WTC11 (cell line): ENCODE measurements at regions not wholly inside any gene's neighbourhood (a gene's known extent, or its start where the extent isn't known, plus 50 kb on each side); places are given as distances from the start of the nearest gene placed in this dataset.

Experiments
- CTCF ChIP-seq: fragments of 200-600 bp; IDR thresholded peaks from 2 replicates; pipeline ENCODE4 v1.8.0; 2022; ENCODE audit warnings: antibody characterized with exemption
- FOXP1 ChIP-seq: sonication (generic); formaldehyde crosslinking; IDR thresholded peaks from 2 replicates; pipeline ENCODE4 v1.8.0; 2022; ENCODE audit warnings: missing genetic modification reagents, mild to moderate bottlenecking, moderate library complexity, borderline replicate concordance
- ZNF396 ChIP-seq: fragments of 250-450 bp; sonication (Bioruptor Pico); IDR thresholded peaks from 2 replicates; pipeline ENCODE4 v1.8.0; 2021; ENCODE audit warnings: mild to moderate bottlenecking, moderate library complexity, borderline replicate concordance

DNA sequence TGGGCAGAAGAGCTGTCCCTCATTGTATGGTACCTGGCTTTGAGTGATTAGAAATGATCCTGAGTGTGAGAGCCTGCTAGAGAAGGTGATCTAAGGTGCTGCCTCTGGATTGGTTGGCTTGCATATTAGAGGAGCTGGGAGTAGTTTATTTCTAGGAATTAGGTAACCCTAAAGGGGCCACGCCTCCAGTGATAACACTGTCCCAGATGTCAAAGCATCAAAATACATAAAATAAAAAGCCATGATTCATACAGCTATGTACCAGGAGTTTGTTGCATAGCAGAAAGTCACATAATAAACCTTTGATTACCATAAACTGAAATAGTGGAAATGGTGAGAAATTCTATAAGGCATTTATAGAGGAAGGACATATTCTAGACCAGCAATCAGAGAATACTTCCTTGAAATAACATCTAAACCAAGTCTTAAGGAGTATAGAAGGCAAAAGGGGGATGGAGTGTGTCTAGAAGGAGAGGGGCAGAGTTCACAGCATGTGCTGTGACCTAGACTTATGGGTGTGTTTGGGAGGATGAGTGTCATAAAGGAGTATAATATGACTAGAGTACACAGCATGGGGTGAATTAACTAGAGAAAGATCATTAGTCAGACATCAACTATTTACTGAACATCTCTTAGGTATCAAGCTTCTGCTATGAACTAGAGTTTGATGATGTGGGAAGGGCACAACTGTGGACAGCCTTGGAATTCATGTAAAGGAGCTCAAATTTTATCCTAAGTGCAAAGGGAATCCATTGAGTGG, 686.4 kb downstream of the GALC start:
- no peak for TF ChIP-seq ZNF396 (CRISPR knock-in tag)
- no peak for TF ChIP-seq FOXP1 (CRISPR knock-in tag)
- no peak for TF ChIP-seq CTCF
